Activated gamma-delta T cell (primary cell): ENCODE measurements at regions not wholly inside any gene's neighbourhood (a gene's known extent, or its start where the extent isn't known, plus 50 kb on each side); places are given as distances from the start of the nearest gene placed in this dataset.
"Not testable (repeated sequence)": the region's sequence is repeated elsewhere in the genome, so short reads cannot be mapped to it uniquely, and the experiment has no call there.

Source experiments
- DNase-seq: peaks from one replicate; lab custom pipeline; 2025; lab: John Stamatoyannopoulos, UW

DNA sequence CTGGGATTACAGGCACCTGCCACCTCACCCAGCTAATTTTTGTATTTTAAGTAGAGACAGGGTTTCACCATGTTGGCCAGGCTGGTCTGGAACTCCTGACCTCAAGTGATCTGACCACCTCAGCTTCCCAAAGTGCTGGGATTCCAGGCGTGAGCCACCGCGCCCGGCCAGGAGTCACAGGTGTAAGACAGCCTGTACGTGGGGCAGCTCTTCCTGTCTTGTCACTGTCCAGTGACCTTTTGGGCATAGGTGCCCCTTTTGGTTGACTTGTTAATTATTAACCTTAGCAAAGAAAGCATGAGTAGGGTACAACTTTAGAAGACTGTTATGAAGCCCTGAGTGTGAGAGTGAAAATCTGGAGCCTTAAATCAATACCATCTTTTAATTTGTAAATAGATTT, 703.7 kb upstream of the SOX11 start:
- not testable (repeated sequence) for DNase-seq

DNA sequence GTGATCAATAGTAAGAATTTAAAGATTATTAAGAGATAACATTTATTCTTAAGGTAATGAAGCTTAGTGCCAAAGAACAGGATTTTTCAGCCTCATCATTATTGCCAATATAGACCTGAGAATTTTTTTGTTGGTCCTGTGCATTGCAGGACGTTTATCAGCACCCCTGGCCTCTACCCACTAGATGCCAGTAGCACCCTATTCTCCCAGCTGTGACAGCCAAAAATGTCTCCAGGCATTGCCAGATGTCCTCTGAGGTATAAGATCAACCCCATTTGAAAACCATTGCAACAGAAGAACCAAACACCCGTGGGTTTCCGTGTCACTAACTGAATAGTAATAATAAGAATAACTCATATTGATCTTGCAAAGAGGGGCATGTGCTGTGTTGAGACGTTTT, 700.0 kb upstream of the SOX11 start:
- no peak for DNase-seq

DNA sequence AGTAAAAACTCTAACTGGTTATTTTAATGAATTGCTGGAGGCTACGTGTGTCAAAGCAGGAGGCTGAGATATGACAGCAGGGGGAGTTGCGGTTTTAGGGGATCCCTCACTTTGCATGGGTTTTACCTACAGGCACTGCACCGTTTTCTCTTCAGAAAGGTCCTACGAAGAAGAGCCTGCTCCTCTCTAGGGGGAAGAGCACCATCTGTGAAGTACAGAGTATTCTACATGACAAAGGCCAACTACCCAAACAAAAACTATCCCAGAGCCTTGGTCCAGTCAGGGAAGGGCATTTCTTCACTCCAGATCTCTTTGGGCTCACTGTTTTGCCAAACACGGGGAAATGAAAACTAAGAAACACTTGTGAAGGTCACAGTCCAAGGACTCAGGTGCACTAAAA, 696.7 kb upstream of the SOX11 start:
- no peak for DNase-seq

DNA sequence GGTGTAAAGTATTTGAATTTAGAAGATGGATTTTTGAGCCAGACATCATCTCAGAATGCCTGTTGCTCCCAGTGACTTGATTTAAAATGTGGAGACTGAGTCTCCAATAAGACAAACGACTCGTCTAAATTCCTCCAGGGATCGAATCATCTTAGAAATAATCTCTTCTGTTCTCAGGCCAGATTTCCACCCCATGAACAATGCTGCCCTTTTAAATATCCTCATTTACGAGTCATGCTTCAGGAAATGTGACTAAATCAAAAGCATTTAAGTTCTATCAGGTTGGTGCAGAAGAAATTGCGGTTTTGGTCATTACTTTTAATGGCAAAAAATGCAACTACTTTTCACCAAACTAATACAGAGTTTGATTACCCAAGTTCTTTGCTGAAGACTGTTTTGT, 684.6 kb upstream of the SOX11 start:
- DNase-seq = no peak

GRCh38 chr2:5019324-5019723, 672.9 kb upstream of the SOX11 start:
- DNase-seq = no peak

- DNase-seq = no peak
Observed at GRCh38 chr2:5020116-5020875, 671.9 kb upstream of the SOX11 start.

- DNase-seq = no peak
Observed at GRCh38 chr2:5021136-5021535, 671.0 kb upstream of the SOX11 start.

GRCh38 chr2:5022061-5022460, 670.1 kb upstream of the SOX11 start:
- DNase-seq = no peak

DNA sequence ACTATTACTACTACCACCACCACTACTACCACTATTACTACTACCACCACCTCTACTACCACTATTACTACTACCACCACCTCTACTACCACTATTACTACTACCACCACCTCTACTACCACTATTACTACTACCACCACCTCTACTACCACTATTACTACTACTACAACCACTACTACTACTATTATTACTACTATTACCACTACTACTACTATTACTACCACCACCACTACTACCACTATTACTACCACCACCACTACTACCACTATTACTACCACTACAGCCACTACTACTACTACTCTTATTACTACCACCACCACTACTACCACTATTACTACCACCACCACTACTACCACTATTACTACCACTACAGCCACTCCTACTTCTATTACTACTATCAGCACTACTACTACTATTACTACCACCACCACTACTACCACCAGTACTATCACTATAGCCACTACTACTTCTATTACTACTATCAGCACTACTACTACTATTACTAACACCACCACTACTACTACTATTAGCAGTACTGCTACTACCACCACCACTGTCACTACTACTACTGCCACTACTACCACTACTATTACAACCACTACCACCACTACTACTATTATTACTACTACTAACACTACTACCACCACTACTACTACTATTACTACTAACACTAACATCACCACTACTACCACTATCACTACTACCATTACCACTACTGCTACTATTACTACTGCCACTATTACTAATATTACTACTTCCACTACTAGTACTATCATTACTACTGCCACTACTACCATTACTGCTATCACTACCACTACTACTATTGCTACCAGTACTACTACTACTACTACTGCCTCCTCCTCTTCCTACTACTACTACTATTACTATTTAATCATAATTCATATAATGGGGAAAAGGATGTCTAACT, 669.2 kb upstream of the SOX11 start:
- DNase-seq = not testable (repeated sequence)

GRCh38 chr2:5026571-5027234, 665.5 kb upstream of the SOX11 start:
- no peak for DNase-seq

DNA sequence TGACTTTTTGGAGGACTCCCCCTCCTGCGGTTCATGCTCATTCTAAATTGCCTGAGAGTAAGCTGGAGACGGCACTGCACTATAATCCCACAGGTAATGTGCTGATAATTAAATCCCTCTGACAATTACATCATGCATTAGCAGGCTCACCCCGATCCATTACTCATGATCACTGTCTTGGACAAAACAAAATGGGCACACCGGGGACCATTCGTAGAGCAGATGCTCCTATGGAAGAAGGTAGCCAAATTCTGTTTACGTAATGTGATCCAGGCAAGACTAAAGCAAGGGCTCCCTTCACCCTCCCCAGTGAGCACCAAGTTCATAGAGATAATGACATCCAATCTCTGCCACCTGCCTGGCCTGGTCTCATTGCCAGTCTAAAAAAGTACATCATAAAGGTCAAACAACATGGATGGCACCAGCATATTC, 657.1 kb upstream of the SOX11 start:
- DNase-seq = no peak

DNA sequence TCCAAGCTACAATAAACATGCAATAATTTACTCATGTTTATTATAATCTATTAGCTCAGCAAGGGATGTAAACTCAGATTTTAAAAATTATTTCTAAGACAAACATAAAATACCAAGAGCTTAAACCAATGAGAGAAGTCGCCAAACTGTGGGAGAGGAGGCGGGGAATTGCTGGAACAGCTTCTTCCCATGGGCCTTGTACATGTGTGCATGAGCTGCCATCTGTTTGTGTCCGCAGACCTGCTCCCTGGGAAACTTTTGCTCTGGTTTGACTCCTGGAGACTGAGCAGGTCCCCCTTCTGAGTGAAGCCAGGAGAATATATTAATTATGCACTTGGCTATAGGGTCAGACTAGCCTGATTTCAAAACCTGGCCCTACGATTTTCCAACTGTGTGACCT, 655.9 kb upstream of the SOX11 start:
- DNase-seq = no peak

DNA sequence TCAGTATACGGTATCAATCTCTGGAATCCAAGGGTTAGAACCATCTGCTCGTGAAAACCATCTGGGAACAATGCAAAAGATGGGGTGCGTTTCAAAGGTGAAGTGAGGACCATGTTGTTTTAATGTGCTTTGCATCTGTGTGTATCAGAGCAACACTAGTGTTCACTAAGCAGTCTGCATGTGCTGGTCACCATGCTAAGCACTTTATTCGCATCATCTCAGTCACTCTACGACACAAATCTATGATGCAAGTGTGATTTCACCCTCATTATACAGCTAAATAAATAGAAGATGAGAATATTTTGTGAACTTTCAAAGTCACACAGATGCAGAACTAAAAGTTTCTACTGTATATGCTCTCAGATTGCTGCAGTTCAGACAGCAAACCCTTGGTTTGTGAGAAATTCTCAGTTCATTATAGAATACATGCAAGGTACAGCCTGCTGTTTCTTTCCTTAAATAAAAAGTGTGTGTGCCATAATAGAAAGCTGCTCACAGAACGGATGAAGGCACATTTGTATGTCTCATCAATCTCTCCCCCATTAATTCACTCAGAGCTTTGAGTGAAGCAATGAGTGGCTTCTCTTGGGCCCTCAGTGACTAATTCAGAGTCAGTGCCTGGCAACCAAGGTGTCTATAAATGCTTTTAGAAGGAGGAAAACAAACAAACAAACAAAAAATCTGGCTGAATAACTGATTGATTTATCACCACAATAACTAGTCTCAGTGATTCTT, 652.8 kb upstream of the SOX11 start:
- DNase-seq = no peak

GRCh38 chr2:5040571-5040970, 651.6 kb upstream of the SOX11 start:
- no peak for DNase-seq

GRCh38 chr2:5041501-5041900, 650.7 kb upstream of the SOX11 start:
- no peak for DNase-seq

- no peak for DNase-seq
Observed at GRCh38 chr2:5042666-5043440, 649.3 kb upstream of the SOX11 start.

GRCh38 chr2:5051300-5051699, 640.9 kb upstream of the SOX11 start:
- DNase-seq = no peak

GRCh38 chr2:5052905-5053304, 639.3 kb upstream of the SOX11 start:
- no peak for DNase-seq

- DNase-seq = no peak
Observed at GRCh38 chr2:5057891-5058351, 634.3 kb upstream of the SOX11 start.

GRCh38 chr2:5060956-5061355, 631.2 kb upstream of the SOX11 start:
- DNase-seq = no peak

DNA sequence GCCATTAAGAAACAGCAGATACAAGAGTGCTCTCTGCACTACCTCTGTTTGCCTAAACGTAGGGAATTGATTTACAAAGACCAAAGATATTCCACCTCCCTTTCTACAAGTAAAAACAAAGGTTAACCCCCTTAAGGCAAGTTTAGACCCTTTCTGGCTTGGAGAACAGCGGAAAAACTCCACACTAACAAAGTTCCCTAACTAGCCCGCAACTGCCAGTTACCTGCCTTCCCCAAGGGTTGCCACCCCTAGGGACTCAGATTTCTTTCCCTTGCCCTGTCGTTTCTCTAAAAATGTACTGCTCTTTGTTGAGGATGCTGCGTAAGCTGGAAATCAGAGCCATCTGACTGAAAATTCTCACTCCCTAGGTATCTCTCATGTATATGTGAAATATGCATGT, 627.5 kb upstream of the SOX11 start:
- DNase-seq = no peak
